Inferior parietal cortex (tissue), 1 donor: ENCODE measurements at regions not wholly inside any gene's neighbourhood (a gene's known extent, or its start where the extent isn't known, plus 50 kb on each side); places are given as distances from the start of the nearest gene placed in this dataset.
"Not testable (repeated sequence)": the region's sequence is repeated elsewhere in the genome, so short reads cannot be mapped to it uniquely, and the experiment has no call there.

Experiments
- DNase-seq: peaks from one replicate; pipeline ENCODE4 v3.0.0-alpha.2; 2016; ENCODE audit errors: extremely low spot score

- DNase-seq, result not testable (repeated sequence)
These were observed 84.6 kb upstream of the ADRB2 start for GRCh38 chr5:148741766-148742165.

DNA sequence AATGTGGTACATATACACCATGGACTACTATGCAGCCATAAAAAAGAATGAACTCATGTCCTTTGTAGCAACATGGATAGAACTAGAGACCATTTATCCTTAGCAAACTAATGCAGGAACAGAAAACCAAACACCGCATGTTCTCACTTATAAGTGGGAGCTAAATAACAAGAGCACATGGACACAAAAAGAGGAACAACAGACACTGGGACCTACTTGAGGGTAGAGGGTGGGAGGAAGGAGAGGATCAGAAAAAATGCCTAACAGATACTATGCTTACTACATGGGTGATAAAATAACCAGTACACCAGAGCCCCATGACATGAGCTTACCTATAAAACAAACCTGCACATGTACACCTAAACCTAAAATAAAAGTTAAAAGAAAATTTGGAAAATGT is 82.0 kb upstream of the ADRB2 start:
- not testable (repeated sequence) for DNase-seq

DNA sequence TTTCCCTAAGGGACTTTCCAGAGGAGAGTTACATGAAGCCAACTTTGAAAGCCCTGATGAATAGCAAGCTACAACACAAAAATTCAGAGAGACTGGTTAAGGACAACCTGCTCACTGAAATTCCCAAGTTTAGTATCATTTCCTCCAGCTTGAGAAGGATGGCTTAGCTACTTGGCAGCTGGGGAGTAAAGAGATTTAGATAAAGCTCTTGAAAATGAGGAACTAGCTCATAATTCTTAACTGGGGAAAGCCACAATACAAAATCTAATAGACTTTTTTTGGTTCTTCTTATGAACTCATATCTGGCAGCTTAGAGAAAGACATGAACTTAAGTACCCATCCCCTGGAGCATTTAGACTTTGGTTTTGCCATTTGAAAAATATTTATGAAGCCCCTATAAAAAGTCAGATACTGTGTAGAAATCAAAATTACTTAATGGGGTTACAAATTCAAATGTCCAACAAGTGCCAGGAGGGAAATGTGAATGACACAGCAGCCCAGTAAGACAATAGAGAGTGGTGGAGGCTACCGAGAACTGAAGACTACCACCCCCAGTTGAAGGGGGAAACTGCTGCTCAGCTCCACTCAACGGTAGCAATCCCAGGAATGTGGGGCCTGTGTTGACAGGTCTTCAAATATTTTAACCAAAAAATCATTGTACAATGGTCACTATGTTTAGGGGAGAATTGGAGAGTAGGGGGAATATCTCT is 79.4 kb upstream of the ADRB2 start:
- no peak for DNase-seq

- no peak for DNase-seq
These were observed 78.9 kb upstream of the ADRB2 start for GRCh38 chr5:148747536-148747906.

- no peak for DNase-seq
These were observed 77.6 kb upstream of the ADRB2 start for GRCh38 chr5:148748702-148749392.

DNA sequence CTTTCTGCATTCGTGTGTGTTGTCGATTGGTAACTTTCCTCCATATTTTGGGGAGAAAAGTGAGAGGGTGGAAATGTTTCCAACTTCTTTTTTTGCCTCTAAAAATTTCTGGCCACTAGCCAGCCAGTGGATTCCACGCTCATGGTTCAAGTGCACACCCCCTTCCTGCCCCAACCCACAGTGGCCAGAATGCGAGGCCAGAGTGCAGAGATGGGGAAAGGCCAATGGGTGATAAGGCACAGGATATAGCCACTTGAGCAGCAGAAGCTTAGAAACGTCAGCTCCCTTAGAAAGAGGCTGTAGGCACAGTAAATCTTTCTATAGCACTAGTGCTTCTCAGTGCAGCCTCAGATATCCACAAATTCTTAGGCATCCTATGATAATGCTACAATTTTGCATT is 75.8 kb upstream of the ADRB2 start:
- no peak for DNase-seq

DNA sequence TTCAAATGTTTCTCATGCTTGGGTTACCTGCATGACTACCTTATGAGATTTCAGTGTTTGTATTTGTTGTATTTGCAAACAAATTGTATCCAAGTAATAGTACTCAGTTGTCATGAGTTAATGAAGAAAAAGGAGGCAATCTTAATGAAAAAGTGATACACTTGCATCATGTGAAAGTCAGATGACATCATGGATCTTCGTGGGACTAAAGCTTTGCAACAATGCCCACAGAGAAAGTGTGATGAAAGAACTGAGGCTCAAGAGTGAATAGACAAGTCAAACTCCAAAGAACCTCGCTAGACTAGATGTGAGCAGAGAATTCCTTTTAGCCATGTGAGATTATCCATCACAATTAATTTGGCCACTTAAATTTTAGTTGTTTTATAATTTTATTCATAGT is 75.4 kb upstream of the ADRB2 start:
- DNase-seq, result no peak

- not testable (repeated sequence) for DNase-seq
These were observed 74.0 kb upstream of the ADRB2 start for GRCh38 chr5:148752375-148752774.

GRCh38 chr5:148759101-148759500 is 67.3 kb upstream of the ADRB2 start:
- DNase-seq, result no peak

- no peak for DNase-seq
These were observed 65.3 kb upstream of the ADRB2 start for GRCh38 chr5:148760945-148761638.

- no peak for DNase-seq
These were observed 62.4 kb upstream of the ADRB2 start for GRCh38 chr5:148763996-148764395.

DNA sequence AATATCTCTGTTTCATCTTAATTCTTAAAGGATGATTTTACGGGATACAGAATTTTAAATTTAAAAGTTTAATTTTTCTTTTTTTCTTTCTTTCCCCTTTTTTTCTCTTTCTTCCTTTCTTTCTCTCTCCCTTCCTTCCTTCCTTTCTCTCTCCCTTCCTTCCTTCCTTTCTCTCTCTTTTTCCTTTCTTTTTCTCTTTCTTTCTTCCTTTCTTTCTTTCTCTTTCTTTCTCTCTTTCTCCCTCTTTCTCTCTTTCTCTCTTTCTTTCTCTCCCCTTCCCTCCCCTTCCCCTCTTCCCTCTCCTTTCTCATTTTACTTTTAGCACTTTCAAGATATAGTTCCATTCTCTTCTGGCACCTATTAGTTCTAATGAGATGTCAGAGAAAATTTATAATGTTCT is 61.4 kb upstream of the ADRB2 start:
- no peak for DNase-seq

DNA sequence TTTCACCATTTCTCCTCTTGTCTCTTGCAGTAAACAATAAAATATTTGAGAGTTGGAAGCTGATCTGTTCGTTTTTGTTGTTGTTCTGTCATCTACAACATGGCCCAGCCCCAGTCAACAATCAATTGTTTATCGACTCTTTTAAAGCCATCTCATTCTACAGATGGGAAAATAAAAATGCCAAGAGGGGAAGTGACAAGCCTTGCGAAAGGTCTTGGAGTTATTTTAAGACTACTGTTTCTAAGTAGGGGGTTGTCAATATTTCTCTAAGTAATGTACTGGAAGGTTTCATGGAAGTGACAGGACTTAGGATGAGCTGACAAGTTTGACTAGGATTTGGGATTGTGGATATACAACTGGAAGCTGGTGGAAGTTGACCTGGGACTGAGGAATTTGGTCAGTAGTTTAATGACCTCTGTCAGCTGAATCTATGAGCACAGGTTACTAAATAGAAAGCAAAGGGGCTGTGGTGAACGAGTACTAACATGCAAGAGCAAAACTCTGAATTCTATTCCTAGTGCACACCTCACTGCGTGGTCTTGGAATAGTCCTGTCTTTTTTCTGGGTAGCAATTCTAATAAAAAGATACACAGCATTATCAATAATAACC is 57.5 kb upstream of the ADRB2 start:
- no peak for DNase-seq

GRCh38 chr5:148769941-148770340 is 56.5 kb upstream of the ADRB2 start:
- DNase-seq, result no peak

GRCh38 chr5:148774313-148774712 is 52.1 kb upstream of the ADRB2 start:
- DNase-seq, result no peak

DNA sequence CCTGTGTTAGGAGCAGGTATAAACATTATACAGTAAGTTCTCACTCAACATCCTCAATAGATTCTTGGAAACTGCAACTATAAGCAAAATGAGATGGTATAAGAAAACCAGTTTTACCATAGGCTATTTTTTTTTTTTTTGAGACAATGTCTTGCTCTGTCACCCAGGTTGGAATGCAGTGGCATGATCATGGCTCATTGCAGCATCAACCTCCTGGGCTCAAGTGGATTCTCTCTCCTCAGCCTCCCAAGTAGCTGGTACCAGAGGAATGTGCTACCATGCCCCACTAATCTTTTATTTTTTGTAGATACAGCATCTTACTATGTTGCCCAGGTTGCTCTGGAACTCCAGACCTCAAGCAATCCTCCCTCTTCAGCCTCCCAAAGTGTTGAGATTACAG is 50.1 kb upstream of the ADRB2 start:
- no peak for DNase-seq
